PC-9 (cell line): ENCODE measurements at regions not wholly inside any gene's neighbourhood (a gene's known extent, or its start where the extent isn't known, plus 50 kb on each side); places are given as distances from the start of the nearest gene placed in this dataset.
"Not testable (repeated sequence)": the region's sequence is repeated elsewhere in the genome, so short reads cannot be mapped to it uniquely, and the experiment has no call there.

ENCODE experiments used
- BruUV-seq: library from RNA; stranded (reverse); fragments of 400-500 nt; replicated peaks from 2 replicates; lab custom pipeline; 2021; lab: Mats Ljungman, UMichigan
- CTCF ChIA-PET: fragments of 300-600 bp; sonication (Branson Sonifier 250); formaldehyde crosslinking; loops from one replicate; lab custom pipeline; 2022; ENCODE audit warnings: antibody characterized with exemption; lab: Charles Lee
- POLR2A ChIA-PET: fragments of 300-600 bp; sonication (Branson Sonifier 250); formaldehyde crosslinking; loops from one replicate; lab custom pipeline; 2022; ENCODE audit warnings: antibody characterized with exemption; ENCODE audit not compliant: unreplicated experiment; lab: Charles Lee
- DNase-seq, 2 experiments: peaks; one replicate each; pipeline versions ENCODE4 v3.0.0 to v3.0.0-alpha.2; 2015 to 2022; ENCODE audit warnings: mixed read lengths in 1 of 2
- H2AFZ ChIP-seq: fragments of 200-600 bp; sonication (generic); 2 replicates; pipeline ENCODE4 v1.8.1; 2017; ENCODE audit warnings: antibody characterized with exemption
- H3F3A ChIP-seq: fragments of 200-600 bp; sonication (generic); 2 replicates; pipeline ENCODE4 v1.8.1; 2017; ENCODE audit warnings: antibody characterized with exemption, mild to moderate bottlenecking, low read depth; ENCODE audit not compliant: insufficient read depth
- H3K27ac ChIP-seq: fragments of 200-600 bp; sonication (generic); 2 replicates; pipeline ENCODE4 v1.6.1; 2016; ENCODE audit warnings: mixed run types
- H3K27me3 ChIP-seq: fragments of 200-600 bp; sonication (generic); 2 replicates; pipeline ENCODE4 v1.6.1; 2016; ENCODE audit warnings: low read depth, mixed run types; ENCODE audit not compliant: insufficient read depth
- H3K36me3 ChIP-seq: fragments of 200-600 bp; sonication (generic); 2 replicates; pipeline ENCODE4 v1.6.1; 2016; ENCODE audit warnings: low read depth, mixed run types
- H3K4me1 ChIP-seq: fragments of 200-600 bp; sonication (generic); replicated peaks from 2 replicates; pipeline ENCODE4 v1.6.1; 2016; ENCODE audit warnings: mixed run types; ENCODE audit not compliant: insufficient read depth
- H3K4me2 ChIP-seq: fragments of 200-600 bp; sonication (generic); 2 replicates; pipeline ENCODE4 v1.6.1; 2017; ENCODE audit warnings: mixed run types
- H3K4me3 ChIP-seq: fragments of 200-600 bp; sonication (generic); 2 replicates; pipeline ENCODE4 v1.6.1; 2016; ENCODE audit warnings: mixed run types
- H3K79me2 ChIP-seq: fragments of 200-600 bp; sonication (generic); 2 replicates; pipeline ENCODE4 v1.6.1; 2017; ENCODE audit warnings: low read depth, mixed run types
- H3K9me2 ChIP-seq: fragments of 200-600 bp; sonication (generic); 2 replicates; pipeline ENCODE4 v1.8.1; 2017; ENCODE audit warnings: mild to moderate bottlenecking; ENCODE audit not compliant: insufficient read depth
- H3K9me3 ChIP-seq: fragments of 200-600 bp; sonication (generic); 2 replicates; pipeline ENCODE4 v1.8.1; 2016; ENCODE audit warnings: low read depth; ENCODE audit not compliant: insufficient read depth
- H4K20me1 ChIP-seq: fragments of 200-600 bp; sonication (generic); 2 replicates; pipeline ENCODE4 v1.8.1; 2017; ENCODE audit not compliant: insufficient read depth
- CTCF ChIP-seq: fragments of 200-600 bp; sonication (generic); conservative IDR thresholded peaks from 2 replicates; pipeline ENCODE4 v1.6.1; 2017; ENCODE audit warnings: mixed run types, antibody characterized with exemption, mild to moderate bottlenecking, moderate library complexity
- EZH2 ChIP-seq: fragments of 200-600 bp; sonication (generic); IDR thresholded peaks from 2 replicates; pipeline ENCODE4 v1.8.0; 2017; ENCODE audit warnings: antibody characterized with exemption, low read depth
- intact Hi-C: fragments of 100-400 bp; cut with micrococcal nuclease; formaldehyde crosslinking; loops from one replicate; pipeline ENCODE4 v1.10.0; 2022; ENCODE audit not compliant: unreplicated experiment

- Histone ChIP-seq H3K4me1 (peaks cover 10% of the 10 kb centered on the region), H3K36me3 (no peaks in the 10 kb centered on the region), H3K79me2 (no peaks in the 10 kb centered on the region), H3K27me3 (no peaks in the 10 kb centered on the region), H3K27ac (no peak overlapping the region), H3K4me2 (no peak overlapping the region), H2AFZ (no peak overlapping the region), H4K20me1 (no peaks in the 10 kb centered on the region), H3K9me3 (no peaks in the 10 kb centered on the region), H3F3A (no peaks in the 10 kb centered on the region), H3K4me3 (no peak overlapping the region), H3K9me2 (no peaks in the 10 kb centered on the region)
- intact Hi-C loops = no loop called here
- BruUV-seq = no TSS peak
- ChIA-PET CTCF (no interaction called here), POLR2A (no interaction called here)
- no peak for TF ChIP-seq EZH2
- TF ChIP-seq CTCF = no peak
- no peak for DNase-seq
Observed at GRCh38 chr2:113341191-113341869, 62.6 kb upstream of the PAX8 start.

- TF ChIP-seq CTCF (no peak), EZH2 (no peak)
- intact Hi-C loops = no loop called here
- Histone ChIP-seq H3K27me3 (no peaks in the 10 kb centered on the region), H3K9me3 (no peaks in the 10 kb centered on the region), H3K79me2 (no peaks in the 10 kb centered on the region), H3K4me1 (peaks cover 10% of the 10 kb centered on the region), H3F3A (no peaks in the 10 kb centered on the region), H3K4me3 (no peak overlapping the region), H3K27ac (no peak overlapping the region), H2AFZ (no peak overlapping the region), H3K4me2 (no peak overlapping the region), H3K36me3 (no peaks in the 10 kb centered on the region), H4K20me1 (no peaks in the 10 kb centered on the region), H3K9me2 (no peaks in the 10 kb centered on the region)
- BruUV-seq = no TSS peak
- no peak for DNase-seq
- CTCF ChIA-PET = no interaction called here
- POLR2A ChIA-PET = no interaction called here
Observed at GRCh38 chr2:113337809-113338208, 59.1 kb upstream of the PAX8 start.

GRCh38 chr2:113336040-113336439 is 57.3 kb upstream of the PAX8 start:
- BruUV-seq, H3K4me2 ChIP-seq, H3F3A ChIP-seq, CTCF ChIA-PET, DNase-seq, POLR2A ChIA-PET, H3K4me3 ChIP-seq, H3K9me3 ChIP-seq, intact Hi-C loops, H3K27ac ChIP-seq, H3K9me2 ChIP-seq, H3K27me3 ChIP-seq, H2AFZ ChIP-seq, H4K20me1 ChIP-seq, H3K79me2 ChIP-seq, H3K36me3 ChIP-seq: not testable (repeated sequence)
- H3K4me1 ChIP-seq = peaks cover 12% of the 10 kb centered on the region

- no peaks in the 10 kb centered on the region for H3K9me2 ChIP-seq
- no peak overlapping the region for H2AFZ ChIP-seq
- no peak for DNase-seq
- H4K20me1 ChIP-seq = no peaks in the 10 kb centered on the region
- peaks cover 21% of the 10 kb centered on the region for H3K4me1 ChIP-seq
- no peak overlapping the region for H3K4me3 ChIP-seq
- H3K4me2 ChIP-seq = no peak overlapping the region
- peaks cover 19% of the 10 kb centered on the region for H3F3A ChIP-seq
- H3K27ac ChIP-seq = no peak overlapping the region
- H3K27me3 ChIP-seq = no peaks in the 10 kb centered on the region
- TF ChIP-seq EZH2 (no peak), CTCF (no peak)
- BruUV-seq = no TSS peak
- ChIA-PET POLR2A (no interaction called here), CTCF (no interaction called here)
- no peaks in the 10 kb centered on the region for H3K79me2 ChIP-seq
- no peaks in the 10 kb centered on the region for H3K36me3 ChIP-seq
- intact Hi-C loops = no loop called here
- H3K9me3 ChIP-seq = no peaks in the 10 kb centered on the region
Observed at GRCh38 chr2:113334147-113334546, 55.4 kb upstream of the PAX8 start.

- H3K9me3 ChIP-seq, POLR2A ChIA-PET, BruUV-seq, DNase-seq, H3K9me2 ChIP-seq, H3K27me3 ChIP-seq, intact Hi-C loops, H3K4me3 ChIP-seq, H3K4me2 ChIP-seq, H3K36me3 ChIP-seq, H4K20me1 ChIP-seq, H3K27ac ChIP-seq, H3K79me2 ChIP-seq, CTCF ChIA-PET, H2AFZ ChIP-seq: not testable (repeated sequence)
- Histone ChIP-seq H3K4me1 (peaks cover 25% of the 10 kb centered on the region), H3F3A (peaks cover 19% of the 10 kb centered on the region)
Observed at GRCh38 chr2:113333735-113334134, 55.0 kb upstream of the PAX8 start.
